K562 (cell line): ENCODE measurements at regions not wholly inside any gene's neighbourhood (a gene's known extent, or its start where the extent isn't known, plus 50 kb on each side); places are given as distances from the start of the nearest gene placed in this dataset.

Source experiments
- ATAC-seq: fragments of 200-7000 bp; cut with Tn5 transposase; 3 replicates; pipeline ENCODE4 v1.9.1; 2020; ENCODE audit warnings: moderate library complexity
- BruUV-seq: library from RNA; stranded (reverse); fragments of 400-500 nt; replicated peaks from 2 replicates; lab custom pipeline; 2021; lab: Mats Ljungman, UMichigan
- CTCF ChIA-PET: fragments of 300-600 bp; formaldehyde crosslinking; extraction: SDS; loops from one replicate; lab custom pipeline; 2021; ENCODE audit warnings: low intra/inter-chr PET ratio; lab: Yijun Ruan, JAX
- POLR2A ChIA-PET: fragments of 300-600, 350-650 bp; sonication (Branson Sonifier 250); formaldehyde crosslinking; extraction: SDS; loops from one replicate; lab custom pipeline; 2021; ENCODE audit warnings: antibody characterized with exemption, inconsistent platforms; lab: Yijun Ruan, JAX
- DNase-seq, 4 experiments: peaks; one replicate each; pipeline versions ENCODE4 v3.0.0 to v3.0.0-alpha.2; 2011 to 2018; ENCODE audit warnings: low spot score in 3 of 4, mixed read lengths in 3 of 4; ENCODE audit errors: extremely low read depth in 1 of 4
- FAIRE-seq: peaks from 2 replicates; lab custom pipeline; 2011; peaks lifted over from hg19 to GRCh38; lab: Jason Lieb, UNC
- H2AFZ ChIP-seq: 2 replicates; pipeline ENCODE4 v1.6.0; 2011; ENCODE audit warnings: low read depth, low read length, control low read depth, inconsistent platforms
- H3K27ac ChIP-seq: fragments of 200-600 bp; 3 replicates; pipeline ENCODE4 v1.8.0; 2011; ENCODE audit warnings: low read depth, mild to moderate bottlenecking, control low read depth, inconsistent platforms, low read length, moderate library complexity, mixed read lengths; ENCODE audit errors: extremely low read depth
- H3K27me3 ChIP-seq, 2 experiments: fragments of 300-600 bp in 1 of 2; 2 replicates in 1 of 2; 3 replicates in 1 of 2; pipeline versions ENCODE4 v1.6.0 to v1.8.0; 2011; ENCODE audit warnings: inconsistent platforms in 2 of 2, low read length in 2 of 2, mild to moderate bottlenecking in 1 of 2, mixed read lengths in 1 of 2, moderate library complexity in 1 of 2; ENCODE audit not compliant: control insufficient read depth in 2 of 2, insufficient read depth in 2 of 2
- H3K36me3 ChIP-seq: fragments of 300-600 bp; 3 replicates; pipeline ENCODE4 v1.8.0; 2011; ENCODE audit warnings: mild to moderate bottlenecking, low read length, inconsistent platforms; ENCODE audit not compliant: control insufficient read depth, insufficient read depth
- H3K4me1 ChIP-seq, 2 experiments: fragments of 200-600 bp in 1 of 2; replicated peaks in 1 of 2; 2 replicates in 1 of 2; 3 replicates in 1 of 2; pipeline versions ENCODE4 v1.5.1 to v1.8.0; 2011; ENCODE audit warnings: inconsistent platforms in 2 of 2, low read length in 2 of 2, mild to moderate bottlenecking in 1 of 2, mixed read lengths in 1 of 2, moderate library complexity in 1 of 2; ENCODE audit not compliant: control insufficient read depth in 2 of 2, insufficient read depth in 2 of 2
- H3K4me2 ChIP-seq: 2 replicates; pipeline ENCODE4 v1.6.1; 2011; ENCODE audit warnings: low read length, control low read depth, inconsistent platforms, mixed read lengths; ENCODE audit not compliant: insufficient read depth
- H3K4me3 ChIP-seq: fragments of 200-600 bp; sonication (generic), shearing (Covaris generic); 2 replicates; pipeline ENCODE4 v1.5.1; 2016; ENCODE audit warnings: control low read depth, inconsistent platforms
- H3K79me2 ChIP-seq: fragments of 200-600 bp; 3 replicates; pipeline ENCODE4 v1.8.0; 2011; ENCODE audit warnings: low read length, inconsistent platforms; ENCODE audit not compliant: control insufficient read depth, insufficient read depth
- H3K9ac ChIP-seq, 2 experiments: 2 replicates each; pipeline versions ENCODE4 v1.6.0 to v1.6.1; 2011; ENCODE audit warnings: low read depth in 2 of 2, low read length in 2 of 2, control low read depth in 1 of 2, inconsistent platforms in 1 of 2, mild to moderate bottlenecking in 1 of 2, mixed read lengths in 1 of 2; ENCODE audit not compliant: insufficient read depth in 1 of 2
- H3K9me1 ChIP-seq: one replicate; pipeline ENCODE4 v1.6.0; 2011; ENCODE audit warnings: inconsistent platforms, mild to moderate bottlenecking, low read length, moderate library complexity; ENCODE audit not compliant: control insufficient read depth, insufficient read depth
- H3K9me3 ChIP-seq: replicated peaks from 2 replicates; pipeline ENCODE4 v1.5.1; 2011; ENCODE audit warnings: low read depth, low read length, inconsistent platforms; ENCODE audit not compliant: control insufficient read depth, insufficient read depth
- H4K20me1 ChIP-seq: replicated peaks from 2 replicates; pipeline ENCODE4 v1.6.1; 2011; ENCODE audit warnings: low read length, inconsistent platforms, mixed read lengths; ENCODE audit not compliant: control insufficient read depth, insufficient read depth
- BRF1 ChIP-seq: IDR thresholded peaks from 3 replicates; pipeline ENCODE4 v1.6.1; 2011; ENCODE audit warnings: borderline replicate concordance, mild to moderate bottlenecking; ENCODE audit not compliant: insufficient read length; ENCODE audit errors: extremely low read depth
- CCAR2 ChIP-seq: fragments of 200-400 bp; formaldehyde crosslinking; IDR thresholded peaks from 2 replicates; pipeline ENCODE4 v1.6.1; 2017; ENCODE audit warnings: mild to moderate bottlenecking, low read depth, low read length
- CHCHD3 ChIP-seq: fragments of 250-450 bp; sonication (Bioruptor Pico); IDR thresholded peaks from 2 replicates; pipeline ENCODE4 v2.1.2; 2022; ENCODE audit warnings: mild to moderate bottlenecking
- DIDO1 ChIP-seq: fragments of 450-650 bp; IDR thresholded peaks from 2 replicates; pipeline ENCODE4 v1.6.1; 2016; ENCODE audit warnings: low read depth, missing biosample characterization, missing genetic modification characterization
- KLF1 ChIP-seq: fragments of 450-650 bp; IDR thresholded peaks from 2 replicates; pipeline ENCODE4 v1.6.1; 2016; ENCODE audit warnings: missing genetic modification characterization, missing compliant biosample characterization
- MEIS2 ChIP-seq: fragments of 450-650 bp; IDR thresholded peaks from 2 replicates; pipeline ENCODE4 v1.6.1; 2014; ENCODE audit warnings: mild to moderate bottlenecking; ENCODE audit not compliant: partially characterized antibody
- NCOA6 ChIP-seq: fragments of 450-650 bp; IDR thresholded peaks from 2 replicates; pipeline ENCODE4 v1.6.1; 2017; ENCODE audit warnings: mild to moderate bottlenecking
- NFE2 ChIP-seq: IDR thresholded peaks from 2 replicates; pipeline ENCODE4 v1.6.1; 2014; ENCODE audit warnings: antibody characterized with exemption, low read depth
- NFRKB ChIP-seq: fragments of 450-650 bp; IDR thresholded peaks from 2 replicates; pipeline ENCODE4 v1.6.1; 2016; ENCODE audit warnings: low read depth
- NR3C1 ChIP-seq: sonication (generic); formaldehyde crosslinking; IDR thresholded peaks from 2 replicates; pipeline ENCODE4 v1.8.1; 2022; ENCODE audit warnings: missing genetic modification reagents
- NRF1 ChIP-seq, 2 experiments: fragments of 450-650 bp; IDR thresholded peaks in 1 of 2; conservative IDR thresholded peaks in 1 of 2; 2 replicates each; pipeline ENCODE4 v1.6.1; 2014; ENCODE audit warnings: mild to moderate bottlenecking in 2 of 2
- PHTF2 ChIP-seq: fragments of 250-450 bp; sonication (Bioruptor Pico); IDR thresholded peaks from 2 replicates; pipeline ENCODE4 v1.5.0; 2021; ENCODE audit warnings: mild to moderate bottlenecking
- RBM25 ChIP-seq: fragments of 200-400 bp; formaldehyde crosslinking; IDR thresholded peaks from 2 replicates; pipeline ENCODE4 v1.6.1; 2018; ENCODE audit warnings: low read length, low read depth, moderate library complexity; ENCODE audit not compliant: severe bottlenecking
- SMAD2 ChIP-seq: fragments of 150-350 bp; IDR thresholded peaks from 2 replicates; pipeline ENCODE4 v1.6.1; 2014; ENCODE audit warnings: low read depth, mild to moderate bottlenecking, low read length
- ZNF436 ChIP-seq: fragments of 250-450, 450-650 bp; sonication (Bioruptor Pico); formaldehyde crosslinking; IDR thresholded peaks from 2 replicates; pipeline ENCODE4 v1.7.0; 2020; ENCODE audit warnings: mild to moderate bottlenecking
- ZNF780A ChIP-seq: fragments of 250-450 bp; sonication (Bioruptor Pico); IDR thresholded peaks from 2 replicates; pipeline ENCODE4 v1.5.0; 2021; ENCODE audit warnings: mild to moderate bottlenecking
- WGBS: fragments of 100-300 bp; shearing (Covaris generic); methylation state at CpG from one replicate; pipeline ENCODE4 v1.1.6; 2016; ENCODE audit warnings: low coverage, mixed read lengths; ENCODE audit not compliant: insufficient coverage; ENCODE audit errors: missing lambda C conversion rate; 5-methylcytosine and 5-hydroxymethylcytosine counted together
- in situ Hi-C: fragments of 300-500 bp; cut with MboI; formaldehyde crosslinking; loops from 4 replicates; pipeline ENCODE4 v1.15.0; 2018; ENCODE audit warnings: inconsistent platforms, mixed read lengths
- intact Hi-C: fragments of 100-400 bp; cut with micrococcal nuclease; formaldehyde crosslinking; loops from 2 replicates; pipeline ENCODE4 v1.14.2; 2022
- TF ChIP-seq, protein P1 (sequence below): fragments of 450-650 bp; formaldehyde crosslinking; IDR thresholded peaks from 2 replicates; pipeline ENCODE4 v1.4.0; 2020; ENCODE audit warnings: mild to moderate bottlenecking, moderate library complexity
- TF ChIP-seq, protein P2 (sequence below): sonication (generic); IDR thresholded peaks from 2 replicates; pipeline ENCODE4 v1.6.1; 2016
- TF ChIP-seq, protein P3 (sequence below): fragments of 250-450 bp; sonication (Bioruptor Pico); IDR thresholded peaks from 2 replicates; pipeline ENCODE4 v1.5.0; 2021
- TF ChIP-seq, protein P4 (sequence below): fragments of 450-650 bp; IDR thresholded peaks from 2 replicates; pipeline ENCODE4 v1.7.0; 2016; ENCODE audit warnings: borderline replicate concordance

DNA sequence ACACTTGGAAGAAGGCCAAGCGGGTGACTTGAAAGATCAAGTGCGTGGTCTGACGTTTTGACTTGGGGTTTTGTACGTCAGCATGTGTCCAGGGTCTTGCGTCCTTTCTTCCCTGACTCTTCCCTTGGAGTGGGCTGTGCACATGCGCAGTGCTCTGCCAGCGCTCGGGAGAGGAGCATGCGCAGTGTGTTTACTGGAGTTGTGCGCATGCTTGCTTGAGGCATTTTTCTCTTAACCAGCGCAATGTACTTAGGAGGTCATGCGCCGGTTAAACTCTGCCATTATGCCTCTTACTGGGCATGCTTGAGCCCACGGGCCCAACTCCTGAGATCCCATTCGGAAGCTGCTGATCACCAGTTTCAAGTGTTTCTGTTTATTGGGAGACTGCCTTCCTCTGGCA is 242.5 kb upstream of the AJAP1 start (continued):
- TF ChIP-seq DIDO1 (tag) (no peak), NRF1 (conservative IDR thresholded peaks at IDR 0.05 in 1 of 2, IDR thresholded peaks at IDR 0.05 in 1 of 2) (peak; percentile 89 to 91), MEIS2 (peak; percentile 34), PHTF2 (CRISPR knock-in tag) (no peak), NFE2 (no peak), NFRKB (no peak), NCOA6 (no peak), ZNF436 (no peak), RBM25 (no peak), CHCHD3 (CRISPR knock-in tag) (no peak)
- TF ChIP-seq, protein P1, sequence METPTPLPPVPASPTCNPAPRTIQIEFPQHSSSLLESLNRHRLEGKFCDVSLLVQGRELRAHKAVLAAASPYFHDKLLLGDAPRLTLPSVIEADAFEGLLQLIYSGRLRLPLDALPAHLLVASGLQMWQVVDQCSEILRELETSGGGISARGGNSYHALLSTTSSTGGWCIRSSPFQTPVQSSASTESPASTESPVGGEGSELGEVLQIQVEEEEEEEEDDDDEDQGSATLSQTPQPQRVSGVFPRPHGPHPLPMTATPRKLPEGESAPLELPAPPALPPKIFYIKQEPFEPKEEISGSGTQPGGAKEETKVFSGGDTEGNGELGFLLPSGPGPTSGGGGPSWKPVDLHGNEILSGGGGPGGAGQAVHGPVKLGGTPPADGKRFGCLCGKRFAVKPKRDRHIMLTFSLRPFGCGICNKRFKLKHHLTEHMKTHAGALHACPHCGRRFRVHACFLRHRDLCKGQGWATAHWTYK, result no peak
- TF ChIP-seq, protein P2, sequence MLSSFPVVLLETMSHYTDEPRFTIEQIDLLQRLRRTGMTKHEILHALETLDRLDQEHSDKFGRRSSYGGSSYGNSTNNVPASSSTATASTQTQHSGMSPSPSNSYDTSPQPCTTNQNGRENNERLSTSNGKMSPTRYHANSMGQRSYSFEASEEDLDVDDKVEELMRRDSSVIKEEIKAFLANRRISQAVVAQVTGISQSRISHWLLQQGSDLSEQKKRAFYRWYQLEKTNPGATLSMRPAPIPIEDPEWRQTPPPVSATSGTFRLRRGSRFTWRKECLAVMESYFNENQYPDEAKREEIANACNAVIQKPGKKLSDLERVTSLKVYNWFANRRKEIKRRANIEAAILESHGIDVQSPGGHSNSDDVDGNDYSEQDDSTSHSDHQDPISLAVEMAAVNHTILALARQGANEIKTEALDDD, result no peak

DNA sequence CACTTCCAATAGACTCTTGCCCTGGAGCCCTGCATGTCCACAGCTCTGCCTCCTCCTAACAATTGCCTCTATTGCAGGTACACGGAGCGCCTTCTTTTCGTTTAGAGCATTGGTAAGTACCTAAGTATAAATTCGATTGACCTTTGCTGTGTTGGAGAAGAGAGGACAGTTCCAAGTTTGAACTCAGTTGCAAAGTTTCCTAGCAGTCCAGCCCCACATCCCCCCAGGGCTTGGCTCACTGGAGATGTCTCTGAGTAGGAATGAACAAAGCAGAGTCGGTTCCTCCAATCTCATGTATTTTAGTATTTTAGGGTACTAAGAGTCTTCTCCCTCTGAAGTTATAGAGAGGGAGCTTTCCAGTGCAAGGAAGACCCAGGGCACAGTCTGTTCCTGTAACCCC is 238.9 kb upstream of the AJAP1 start:
- ChIA-PET CTCF (no interaction called here), POLR2A (no interaction called here)
- no peaks in the 10 kb centered on the region for H3K4me1 ChIP-seq
- H3K9me1 ChIP-seq, result no peaks in the 10 kb centered on the region
- no TSS peak for BruUV-seq
- H3K27ac ChIP-seq, result no peak overlapping the region
- no peaks in the 10 kb centered on the region for H3K79me2 ChIP-seq
- in situ Hi-C loops, result no loop called here
- no peak overlapping the region for H3K9ac ChIP-seq
- no peak overlapping the region for H3K4me3 ChIP-seq
- H4K20me1 ChIP-seq, result no peaks in the 10 kb centered on the region
- ATAC-seq (no peak), DNase-seq (no peak), FAIRE-seq (no peak)
- intact Hi-C loops, result no loop called here
- WGBS, result 1% methylated on average over 5 of the region's 5 CpGs
- no peaks in the 10 kb centered on the region for H3K9me3 ChIP-seq
- H2AFZ ChIP-seq, result no peak overlapping the region
- H3K36me3 ChIP-seq, result no peaks in the 10 kb centered on the region
- no peaks in the 10 kb centered on the region; a peak in 1 of 5 replicates for H3K27me3 ChIP-seq
- H3K4me2 ChIP-seq, result no peak overlapping the region
- no peak for TF ChIP-seq KLF1
- TF ChIP-seq CCAR2, result no peak
- TF ChIP-seq, protein P3, sequence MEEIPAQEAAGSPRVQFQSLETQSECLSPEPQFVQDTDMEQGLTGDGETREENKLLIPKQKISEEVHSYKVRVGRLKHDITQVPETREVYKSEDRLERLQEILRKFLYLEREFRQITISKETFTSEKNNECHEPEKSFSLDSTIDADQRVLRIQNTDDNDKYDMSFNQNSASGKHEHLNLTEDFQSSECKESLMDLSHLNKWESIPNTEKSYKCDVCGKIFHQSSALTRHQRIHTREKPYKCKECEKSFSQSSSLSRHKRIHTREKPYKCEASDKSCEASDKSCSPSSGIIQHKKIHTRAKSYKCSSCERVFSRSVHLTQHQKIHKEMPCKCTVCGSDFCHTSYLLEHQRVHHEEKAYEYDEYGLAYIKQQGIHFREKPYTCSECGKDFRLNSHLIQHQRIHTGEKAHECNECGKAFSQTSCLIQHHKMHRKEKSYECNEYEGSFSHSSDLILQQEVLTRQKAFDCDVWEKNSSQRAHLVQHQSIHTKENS, result no peak
- TF ChIP-seq CHCHD3 (CRISPR knock-in tag), result no peak
- TF ChIP-seq ZNF780A, result no peak
- TF ChIP-seq NR3C1 (CRISPR knock-in tag), result no peak
- no peak for TF ChIP-seq SMAD2
- TF ChIP-seq, protein P4, sequence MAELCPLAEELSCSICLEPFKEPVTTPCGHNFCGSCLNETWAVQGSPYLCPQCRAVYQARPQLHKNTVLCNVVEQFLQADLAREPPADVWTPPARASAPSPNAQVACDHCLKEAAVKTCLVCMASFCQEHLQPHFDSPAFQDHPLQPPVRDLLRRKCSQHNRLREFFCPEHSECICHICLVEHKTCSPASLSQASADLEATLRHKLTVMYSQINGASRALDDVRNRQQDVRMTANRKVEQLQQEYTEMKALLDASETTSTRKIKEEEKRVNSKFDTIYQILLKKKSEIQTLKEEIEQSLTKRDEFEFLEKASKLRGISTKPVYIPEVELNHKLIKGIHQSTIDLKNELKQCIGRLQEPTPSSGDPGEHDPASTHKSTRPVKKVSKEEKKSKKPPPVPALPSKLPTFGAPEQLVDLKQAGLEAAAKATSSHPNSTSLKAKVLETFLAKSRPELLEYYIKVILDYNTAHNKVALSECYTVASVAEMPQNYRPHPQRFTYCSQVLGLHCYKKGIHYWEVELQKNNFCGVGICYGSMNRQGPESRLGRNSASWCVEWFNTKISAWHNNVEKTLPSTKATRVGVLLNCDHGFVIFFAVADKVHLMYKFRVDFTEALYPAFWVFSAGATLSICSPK, result no peak
- TF ChIP-seq BRF1, result no peak
